Heart left ventricle (tissue), 13 donors: ENCODE measurements at regions not wholly inside any gene's neighbourhood (a gene's known extent, or its start where the extent isn't known, plus 50 kb on each side); places are given as distances from the start of the nearest gene placed in this dataset.
"Not testable (repeated sequence)": the region's sequence is repeated elsewhere in the genome, so short reads cannot be mapped to it uniquely, and the experiment has no call there.

Source experiments
- POLR2A ChIP-seq, 2 donors: fragments of 450-650 bp; IDR thresholded peaks; one replicate each; pipeline ENCODE4 v1.6.1; 2017; ENCODE audit warnings: antibody characterized with exemption in 2 of 2, mild to moderate bottlenecking in 2 of 2, moderate library complexity in 2 of 2
- TF ChIP-seq, protein P1 (sequence below), 12 donors: fragments of 200-600 bp; sonication (generic) in 4 of 12; IDR thresholded peaks; one replicate each; pipeline versions ENCODE4 v1.5.0 to v1.8.0; 2018 to 2022; ENCODE audit warnings: antibody characterized with exemption in 12 of 12, mild to moderate bottlenecking in 5 of 12
- donor health status: ischemic (EF 13 %, LVEDD 7.1; RV severe dilation, severe dysfunction).
- donor health status: DM: no; HTN: yes; CAD: no.
- donor health status: DM: no; HTN: no; CAD: no.
- donor health status: ischemic (EF 25% LVEDD 6.9; RV normal size, moderate dysfunction).
- donor health status: ischemic (EF 25% LVEDD 5.7; RV mildly dilated, moderate dysfunction).
- donor health status: ischemic (EF 35%, LVEDD 5.7; RV mildly dilated, moderate dysfunction).
- donor health status: nonischemic (EF 11% LVEDD 7.7; RV severe dilation, severe dysfunction).
- donor health status: DM: yes; HTN: yes; CAD: no.
- donor health status: PGD.
- donor health status: ischemic (EF 29% LVEDD 5.4; RV normal size, mild dysfunction).
- donor health status: nonischemic (EF 23%, LVEDD 6.1; RV moderate dilation, normal function).

DNA sequence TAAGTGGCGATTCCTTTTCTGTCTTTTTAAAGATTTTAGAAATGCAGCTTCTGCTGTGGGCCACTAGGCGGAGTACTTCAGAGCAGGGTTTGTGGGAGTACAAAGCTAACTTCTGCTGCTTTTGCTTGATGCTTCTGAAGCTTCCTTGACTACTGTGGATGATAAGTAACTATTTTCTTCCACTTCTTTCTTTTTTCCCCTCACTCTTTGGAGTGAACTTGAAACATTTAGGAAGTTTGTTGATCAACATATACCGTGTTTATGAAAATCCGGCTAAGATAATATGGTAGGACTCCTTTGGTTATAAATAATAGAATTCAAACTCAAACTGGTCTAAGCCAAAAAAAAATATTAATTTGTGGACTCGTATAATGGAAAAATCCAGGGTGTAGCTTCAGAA is 1403.6 kb downstream of the FOXD4L5 start:
- TF ChIP-seq, protein P1, sequence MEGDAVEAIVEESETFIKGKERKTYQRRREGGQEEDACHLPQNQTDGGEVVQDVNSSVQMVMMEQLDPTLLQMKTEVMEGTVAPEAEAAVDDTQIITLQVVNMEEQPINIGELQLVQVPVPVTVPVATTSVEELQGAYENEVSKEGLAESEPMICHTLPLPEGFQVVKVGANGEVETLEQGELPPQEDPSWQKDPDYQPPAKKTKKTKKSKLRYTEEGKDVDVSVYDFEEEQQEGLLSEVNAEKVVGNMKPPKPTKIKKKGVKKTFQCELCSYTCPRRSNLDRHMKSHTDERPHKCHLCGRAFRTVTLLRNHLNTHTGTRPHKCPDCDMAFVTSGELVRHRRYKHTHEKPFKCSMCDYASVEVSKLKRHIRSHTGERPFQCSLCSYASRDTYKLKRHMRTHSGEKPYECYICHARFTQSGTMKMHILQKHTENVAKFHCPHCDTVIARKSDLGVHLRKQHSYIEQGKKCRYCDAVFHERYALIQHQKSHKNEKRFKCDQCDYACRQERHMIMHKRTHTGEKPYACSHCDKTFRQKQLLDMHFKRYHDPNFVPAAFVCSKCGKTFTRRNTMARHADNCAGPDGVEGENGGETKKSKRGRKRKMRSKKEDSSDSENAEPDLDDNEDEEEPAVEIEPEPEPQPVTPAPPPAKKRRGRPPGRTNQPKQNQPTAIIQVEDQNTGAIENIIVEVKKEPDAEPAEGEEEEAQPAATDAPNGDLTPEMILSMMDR (IDR thresholded peaks at IDR 0.05): peak in 2 of 12 donors; percentile 21 to 25
- not testable (repeated sequence) for TF ChIP-seq POLR2A (IDR thresholded peaks at IDR 0.05)
